ENCODE measurements at regions not wholly inside any gene's neighbourhood (a gene's known extent, or its start where the extent isn't known, plus 50 kb on each side); places are given as distances from the start of the nearest gene placed in this dataset.

GRCh38 chr7:132630834-132631233, 54.6 kb upstream of the PLXNA4 start:
- no peak for TF ChIP-seq SP1 (IDR thresholded peaks at IDR 0.05)
- TF ChIP-seq FOXM1 (IDR thresholded peaks at IDR 0.05; ENCODE audit: borderline replicate concordance) = no peak
- no peak for TF ChIP-seq HDGF (IDR thresholded peaks at IDR 0.05; ENCODE audit: borderline replicate concordance)
- TF ChIP-seq ZNF384 (IDR thresholded peaks at IDR 0.05) = no peak
- no peak for TF ChIP-seq BHLHE40 (IDR thresholded peaks at IDR 0.05; ENCODE audit: borderline replicate concordance)
- TF ChIP-seq CTBP1 (IDR thresholded peaks at IDR 0.05; ENCODE audit: borderline replicate concordance) = no peak
- TF ChIP-seq SUZ12 (IDR thresholded peaks at IDR 0.05) = no peak
- no peak for TF ChIP-seq L3MBTL2 (conservative IDR thresholded peaks at IDR 0.05)

Measured in HEK293T (cell line).